C4-2B (cell line): ENCODE measurements at regions not wholly inside any gene's neighbourhood (a gene's known extent, or its start where the extent isn't known, plus 50 kb on each side); places are given as distances from the start of the nearest gene placed in this dataset.
A peak's percentile ranks its signal among the peaks of the same experiment; 100 is the strongest.
"Not testable (repeated sequence)": the region's sequence is repeated elsewhere in the genome, so short reads cannot be mapped to it uniquely, and the experiment has no call there.

ENCODE experiments used
- H3K27ac ChIP-seq: fragments of 450-650 bp; 2 replicates; pipeline ENCODE4 v1.5.1; 2017
- CTCF ChIP-seq: fragments of 450-650 bp; conservative IDR thresholded peaks from 2 replicates; pipeline ENCODE4 v1.5.1; 2017; ENCODE audit warnings: mild to moderate bottlenecking
- ZFX ChIP-seq: fragments of 450-650 bp; IDR thresholded peaks from 2 replicates; pipeline ENCODE4 v1.6.1; 2017

GRCh38 chr9:113678119-113678858 lies 197.8 kb upstream of the ZNF618 start:
- TF ChIP-seq ZFX (no peak), CTCF (no peak)
- no peak overlapping the region for H3K27ac ChIP-seq

- H3K27ac ChIP-seq = no peak overlapping the region
- TF ChIP-seq ZFX = no peak
- TF ChIP-seq CTCF = no peak
Measured at GRCh38 chr9:113678859-113679256, 197.3 kb upstream of the ZNF618 start.

- H3K27ac ChIP-seq = 0 out of 2 replicates have a peak overlapping the region, but pooled peaks have one; percentile 3
- TF ChIP-seq ZFX = no peak
- TF ChIP-seq CTCF = peak; percentile 96
Measured at GRCh38 chr9:113682297-113682771, 193.8 kb upstream of the ZNF618 start.

GRCh38 chr9:113685636-113686035 lies 190.5 kb upstream of the ZNF618 start:
- not testable (repeated sequence) for H3K27ac ChIP-seq

- H3K27ac ChIP-seq = no peak overlapping the region
- TF ChIP-seq ZFX (no peak), CTCF (no peak)
Measured at GRCh38 chr9:113687107-113687679, 188.9 kb upstream of the ZNF618 start.

- TF ChIP-seq CTCF = no peak
- no peak for TF ChIP-seq ZFX
- H3K27ac ChIP-seq = no peak overlapping the region
Measured at GRCh38 chr9:113687680-113688371, 188.3 kb upstream of the ZNF618 start.

GRCh38 chr9:113690055-113690740 lies 185.9 kb upstream of the ZNF618 start:
- H3K27ac ChIP-seq = no peak overlapping the region
- TF ChIP-seq ZFX = no peak
- TF ChIP-seq CTCF = no peak
